PC-3 (cell line): ENCODE measurements at regions not wholly inside any gene's neighbourhood (a gene's known extent, or its start where the extent isn't known, plus 50 kb on each side); places are given as distances from the start of the nearest gene placed in this dataset.

Experiments
- EZH2 ChIP-seq: fragments of 300-600 bp; sonication (generic); IDR thresholded peaks from one replicate; pipeline ENCODE4 v1.6.1; 2017; ENCODE audit warnings: antibody characterized with exemption, mild to moderate bottlenecking, low read length; ENCODE audit not compliant: unreplicated experiment
- TF ChIP-seq, protein P1 (sequence below): fragments of 300-600 bp; sonication (generic); conservative IDR thresholded peaks from 2 replicates; pipeline ENCODE4 v1.5.1; 2017; ENCODE audit warnings: antibody characterized with exemption, low read depth, mild to moderate bottlenecking, low read length

DNA sequence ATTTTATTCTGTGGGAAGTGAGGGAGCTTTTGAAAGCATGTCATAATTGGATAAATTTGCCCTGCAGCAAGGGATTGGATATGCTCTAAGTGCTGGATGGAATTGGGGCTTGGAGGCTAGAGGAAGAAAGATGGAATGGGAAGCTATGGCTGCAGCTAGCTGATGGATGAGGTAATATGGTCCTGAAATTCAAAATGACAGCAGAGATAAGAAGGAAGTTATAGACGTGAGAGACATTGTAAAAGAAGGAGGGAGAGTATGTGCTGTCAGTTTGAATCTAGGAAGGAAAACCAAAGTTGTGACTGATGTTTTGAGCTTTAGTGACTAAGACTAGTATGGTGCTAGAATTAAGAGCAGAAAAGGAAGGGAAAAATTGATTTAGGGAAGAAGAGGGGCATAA, 299.9 kb upstream of the SPAG17 start:
- TF ChIP-seq, protein P1, sequence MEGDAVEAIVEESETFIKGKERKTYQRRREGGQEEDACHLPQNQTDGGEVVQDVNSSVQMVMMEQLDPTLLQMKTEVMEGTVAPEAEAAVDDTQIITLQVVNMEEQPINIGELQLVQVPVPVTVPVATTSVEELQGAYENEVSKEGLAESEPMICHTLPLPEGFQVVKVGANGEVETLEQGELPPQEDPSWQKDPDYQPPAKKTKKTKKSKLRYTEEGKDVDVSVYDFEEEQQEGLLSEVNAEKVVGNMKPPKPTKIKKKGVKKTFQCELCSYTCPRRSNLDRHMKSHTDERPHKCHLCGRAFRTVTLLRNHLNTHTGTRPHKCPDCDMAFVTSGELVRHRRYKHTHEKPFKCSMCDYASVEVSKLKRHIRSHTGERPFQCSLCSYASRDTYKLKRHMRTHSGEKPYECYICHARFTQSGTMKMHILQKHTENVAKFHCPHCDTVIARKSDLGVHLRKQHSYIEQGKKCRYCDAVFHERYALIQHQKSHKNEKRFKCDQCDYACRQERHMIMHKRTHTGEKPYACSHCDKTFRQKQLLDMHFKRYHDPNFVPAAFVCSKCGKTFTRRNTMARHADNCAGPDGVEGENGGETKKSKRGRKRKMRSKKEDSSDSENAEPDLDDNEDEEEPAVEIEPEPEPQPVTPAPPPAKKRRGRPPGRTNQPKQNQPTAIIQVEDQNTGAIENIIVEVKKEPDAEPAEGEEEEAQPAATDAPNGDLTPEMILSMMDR, result no peak
- TF ChIP-seq EZH2, result no peak
